OCI-LY7 (cell line): ENCODE measurements at regions not wholly inside any gene's neighbourhood (a gene's known extent, or its start where the extent isn't known, plus 50 kb on each side); places are given as distances from the start of the nearest gene placed in this dataset.

Experiments
- BruUV-seq: library from RNA; stranded (reverse); fragments of 400-500 nt; replicated peaks from 2 replicates; lab custom pipeline; 2021; lab: Mats Ljungman, UMichigan
- CTCF ChIA-PET: fragments of 300-600 bp; sonication (Branson Sonifier 250); formaldehyde crosslinking; loops from one replicate; lab custom pipeline; 2022; ENCODE audit warnings: antibody characterized with exemption; ENCODE audit not compliant: unreplicated experiment; lab: Charles Lee
- POLR2A ChIA-PET: fragments of 300-600 bp; sonication (Branson Sonifier 250); formaldehyde crosslinking; loops from one replicate; lab custom pipeline; 2022; ENCODE audit warnings: antibody characterized with exemption; lab: Charles Lee
- DNase-seq: peaks from one replicate; pipeline ENCODE4 v3.0.0-alpha.2; 2015; ENCODE audit warnings: low spot score
- H2AFZ ChIP-seq: fragments of 200-600 bp; sonication (generic), shearing (Covaris generic); 2 replicates; pipeline ENCODE4 v1.6.1; 2014; ENCODE audit warnings: mild to moderate bottlenecking, antibody characterized with exemption, low read length, moderate library complexity
- H3K27ac ChIP-seq: fragments of 200-600 bp; sonication (generic); 2 replicates; pipeline ENCODE4 v1.5.1; 2014; ENCODE audit warnings: mixed run types, low read depth, mild to moderate bottlenecking, moderate library complexity, low read length, inconsistent platforms; ENCODE audit not compliant: poor library complexity, severe bottlenecking
- H3K36me3 ChIP-seq: fragments of 200-600 bp; sonication (generic); 2 replicates; pipeline ENCODE4 v1.6.1; 2014; ENCODE audit warnings: mild to moderate bottlenecking, antibody characterized with exemption, low read length, moderate library complexity, mixed read lengths; ENCODE audit not compliant: insufficient read depth
- H3K4me1 ChIP-seq: fragments of 200-600 bp; sonication (generic); 2 replicates; pipeline ENCODE4 v1.5.1; 2014; ENCODE audit warnings: mild to moderate bottlenecking, low read length; ENCODE audit not compliant: insufficient read depth, poor library complexity, severe bottlenecking
- H3K4me2 ChIP-seq: fragments of 200-600 bp; sonication (generic); 2 replicates; pipeline ENCODE4 v1.6.1; 2014; ENCODE audit warnings: mild to moderate bottlenecking, low read length
- H3K4me3 ChIP-seq: fragments of 200-600 bp; sonication (generic); 2 replicates; pipeline ENCODE4 v1.5.1; 2014; ENCODE audit warnings: mild to moderate bottlenecking, low read depth, low read length; ENCODE audit not compliant: poor library complexity, severe bottlenecking
- H3K79me2 ChIP-seq: fragments of 200-600 bp; sonication (generic); 2 replicates; pipeline ENCODE4 v1.6.1; 2016; ENCODE audit warnings: low read depth, mild to moderate bottlenecking, low read length, moderate library complexity, mixed read lengths; ENCODE audit not compliant: insufficient read depth
- H3K9me2 ChIP-seq: fragments of 200-600 bp; sonication (generic); 2 replicates; pipeline ENCODE4 v1.6.1; 2016; ENCODE audit warnings: mild to moderate bottlenecking, low read length, mixed read lengths; ENCODE audit not compliant: insufficient read depth
- H3K9me3 ChIP-seq: fragments of 200-600 bp; sonication (generic); 2 replicates; pipeline ENCODE4 v1.6.1; 2014; ENCODE audit warnings: mild to moderate bottlenecking, mixed run types, low read length, mixed read lengths
- H4K20me1 ChIP-seq: fragments of 200-600 bp; sonication (generic); 2 replicates; pipeline ENCODE4 v1.6.1; 2014; ENCODE audit warnings: mild to moderate bottlenecking, antibody characterized with exemption, low read length, moderate library complexity, mixed read lengths; ENCODE audit not compliant: insufficient read depth
- CTCF ChIP-seq: fragments of 200-600 bp; sonication (generic); conservative IDR thresholded peaks from 2 replicates; pipeline ENCODE4 v1.5.1; 2014; ENCODE audit warnings: mild to moderate bottlenecking, antibody characterized with exemption, low read length, moderate library complexity, mixed read lengths
- EZH2phosphoT487 ChIP-seq: fragments of 200-600 bp; sonication (generic); IDR thresholded peaks from 2 replicates; pipeline ENCODE4 v1.6.1; 2018; ENCODE audit warnings: low read depth, borderline replicate concordance, mild to moderate bottlenecking, mixed run types, antibody characterized with exemption, low read length, moderate library complexity, mixed read lengths
- intact Hi-C: fragments of 100-400 bp; cut with micrococcal nuclease; formaldehyde crosslinking; loops from one replicate; pipeline ENCODE4 v1.10.0; 2022; ENCODE audit not compliant: unreplicated experiment

GRCh38 chr4:126124818-126125217 is 810.1 kb downstream of the FAT4 start:
- ChIA-PET CTCF (no interaction called here), POLR2A (no interaction called here)
- Histone ChIP-seq H4K20me1 (no peaks in the 10 kb centered on the region), H3K4me3 (no peak overlapping the region), H3K9me2 (no peaks in the 10 kb centered on the region), H3K9me3 (no peaks in the 10 kb centered on the region), H3K4me1 (no peaks in the 10 kb centered on the region), H2AFZ (no peak overlapping the region), H3K27ac (no peak overlapping the region), H3K36me3 (no peaks in the 10 kb centered on the region), H3K79me2 (no peaks in the 10 kb centered on the region), H3K4me2 (no peak overlapping the region)
- intact Hi-C loops = no loop called here
- no peak for DNase-seq
- no peak for TF ChIP-seq EZH2phosphoT487
- no TSS peak for BruUV-seq

GRCh38 chr4:126130215-126130614 is 815.5 kb downstream of the FAT4 start:
- no peak overlapping the region for H3K4me3 ChIP-seq
- H3K9me2 ChIP-seq = no peaks in the 10 kb centered on the region
- no peaks in the 10 kb centered on the region for H3K9me3 ChIP-seq
- TF ChIP-seq CTCF = no peak
- TF ChIP-seq EZH2phosphoT487 = no peak
- CTCF ChIA-PET = no interaction called here
- no peaks in the 10 kb centered on the region for H3K36me3 ChIP-seq
- no peaks in the 10 kb centered on the region for H4K20me1 ChIP-seq
- H3K79me2 ChIP-seq = no peaks in the 10 kb centered on the region
- H3K4me1 ChIP-seq = no peaks in the 10 kb centered on the region
- intact Hi-C loops = no loop called here
- no peak overlapping the region for H3K27ac ChIP-seq
- no peak for DNase-seq
- no peak overlapping the region for H3K4me2 ChIP-seq
- BruUV-seq = no TSS peak
- H2AFZ ChIP-seq = no peak overlapping the region
- POLR2A ChIA-PET = no interaction called here

- Histone ChIP-seq H3K79me2 (no peaks in the 10 kb centered on the region), H3K4me1 (no peaks in the 10 kb centered on the region), H3K27ac (no peak overlapping the region), H3K4me3 (no peak overlapping the region), H3K9me3 (no peaks in the 10 kb centered on the region), H2AFZ (no peak overlapping the region), H3K36me3 (no peaks in the 10 kb centered on the region), H3K4me2 (no peak overlapping the region), H4K20me1 (no peaks in the 10 kb centered on the region), H3K9me2 (no peaks in the 10 kb centered on the region)
- intact Hi-C loops = no loop called here
- DNase-seq = no peak
- ChIA-PET CTCF (no interaction called here), POLR2A (no interaction called here)
- no TSS peak for BruUV-seq
- no peak for TF ChIP-seq CTCF
- TF ChIP-seq EZH2phosphoT487 = no peak
Observed at GRCh38 chr4:126136922-126137781, 822.4 kb downstream of the FAT4 start.
